Heart left ventricle (tissue), 16 donors: ENCODE measurements at regions not wholly inside any gene's neighbourhood (a gene's known extent, or its start where the extent isn't known, plus 50 kb on each side); places are given as distances from the start of the nearest gene placed in this dataset.

Source experiments
- ATAC-seq, 4 donors: fragments of 200-7000 bp; cut with Tn5 transposase; one replicate each; pipeline ENCODE4 v1.9.1; 2020 to 2022; ENCODE audit warnings: moderate library complexity in 4 of 4, mild to moderate bottlenecking in 3 of 4, moderate number of reproducible peaks in 1 of 4
- DNase-seq, 5 donors: peaks; one replicate each; pipeline ENCODE4 v3.0.0-alpha.2; 2020
- H3K27ac ChIP-seq, 12 donors: fragments of 200-600 bp; sonication (generic) in 4 of 12; one replicate each; pipeline versions ENCODE4 v1.5.0 to v1.8.0; 2016 to 2022; ENCODE audit warnings: mild to moderate bottlenecking in 2 of 12
- H3K27me3 ChIP-seq, 9 donors: fragments of 200-600 bp; sonication (generic) in 2 of 9; one replicate each; pipeline versions ENCODE4 v1.5.1 to v1.8.0; 2016 to 2022; ENCODE audit warnings: mild to moderate bottlenecking in 3 of 9
- H3K36me3 ChIP-seq, 9 donors: fragments of 200-600 bp; sonication (generic) in 2 of 9; one replicate each; pipeline versions ENCODE4 v1.5.0 to v1.8.0; 2018 to 2022; ENCODE audit warnings: mild to moderate bottlenecking in 2 of 9
- H3K4me1 ChIP-seq, 12 donors: fragments of 200-600 bp; sonication (generic) in 4 of 12; one replicate each; pipeline versions ENCODE4 v1.5.0 to v1.8.0; 2016 to 2022; ENCODE audit warnings: mild to moderate bottlenecking in 3 of 12
- H3K4me3 ChIP-seq, 12 donors: fragments of 200-600 bp; sonication (generic) in 4 of 12; one replicate each; pipeline versions ENCODE4 v1.5.0 to v1.8.0; 2017 to 2022; ENCODE audit warnings: mild to moderate bottlenecking in 9 of 12, moderate library complexity in 4 of 12
- H3K9me3 ChIP-seq, 12 donors: fragments of 200-600 bp; sonication (generic) in 4 of 12; one replicate each; pipeline versions ENCODE4 v1.5.0 to v1.8.0; 2016 to 2022; ENCODE audit warnings: mild to moderate bottlenecking in 1 of 12
- POLR2A ChIP-seq, 2 donors: fragments of 450-650 bp; IDR thresholded peaks; one replicate each; pipeline ENCODE4 v1.6.1; 2017; ENCODE audit warnings: antibody characterized with exemption in 2 of 2, mild to moderate bottlenecking in 2 of 2, moderate library complexity in 2 of 2
- WGBS, 4 donors: extraction: QIAGEN DNeasy Blood & Tissue Kit in 2 of 4; methylation state at CpG; one replicate each; pipeline versions ENCODE4 v1.1.5 to v1.1.7; 2013 to 2018; 5-methylcytosine and 5-hydroxymethylcytosine counted together
- intact Hi-C, 10 donors: fragments of 100-400 bp; cut with DNase I; formaldehyde crosslinking; loops; one replicate each; pipeline versions ENCODE4 v1.11.1 to v1.14.2; 2022
- TF ChIP-seq, protein P1 (sequence below), 12 donors: fragments of 200-600 bp; sonication (generic) in 4 of 12; IDR thresholded peaks; one replicate each; pipeline versions ENCODE4 v1.5.0 to v1.8.0; 2018 to 2022; ENCODE audit warnings: antibody characterized with exemption in 12 of 12, mild to moderate bottlenecking in 5 of 12
- donor health status: ischemic (EF 13 %, LVEDD 7.1; RV severe dilation, severe dysfunction).
- donor health status: healthy with polysubstance abuse.
- donor health status: DM: no; HTN: yes; CAD: no.
- donor health status: DM: no; HTN: no; CAD: no.
- donor health status: ischemic (EF 25% LVEDD 6.9; RV normal size, moderate dysfunction).
- donor health status: ischemic (EF 25% LVEDD 5.7; RV mildly dilated, moderate dysfunction).
- donor health status: healthy.
- donor health status: DM: yes; HTN: yes; CAD: no.
- donor health status: ischemic (EF 35%, LVEDD 5.7; RV mildly dilated, moderate dysfunction).
- donor health status: nonischemic (EF 11% LVEDD 7.7; RV severe dilation, severe dysfunction).
- donor health status: DM: yes; HTN: yes; CAD: no.
- donor health status: PGD.
- donor health status: ischemic (EF 29% LVEDD 5.4; RV normal size, mild dysfunction).
- donor health status: nonischemic (EF 23%, LVEDD 6.1; RV moderate dilation, normal function).

DNA sequence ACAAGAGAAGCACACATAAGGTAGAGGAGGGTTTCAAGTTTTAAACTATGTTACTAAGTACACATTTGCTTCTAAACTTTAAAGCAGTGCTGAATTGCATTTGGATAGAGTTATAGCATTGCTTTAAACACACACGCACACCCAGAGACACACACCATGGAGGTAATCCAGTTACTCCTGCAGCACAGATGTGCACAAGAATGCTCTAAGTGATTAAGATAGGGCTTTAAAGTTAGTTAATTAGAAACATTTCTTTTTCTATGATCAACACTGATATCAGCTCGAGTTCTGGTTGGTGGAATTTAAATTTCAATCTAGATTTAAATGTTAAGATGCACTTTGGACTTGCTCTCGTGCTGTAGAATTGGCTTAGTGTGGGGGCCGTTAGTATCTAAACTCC, 492.3 kb downstream of the ZEB2 start:
- Histone ChIP-seq H3K27me3 (no peaks in the 10 kb centered on the region), H3K4me1 (no peaks in the 10 kb centered on the region)
- 91 to 94% (median 93%) methylated on average over 4 of the region's 4 CpGs for WGBS, 4 donors

DNA sequence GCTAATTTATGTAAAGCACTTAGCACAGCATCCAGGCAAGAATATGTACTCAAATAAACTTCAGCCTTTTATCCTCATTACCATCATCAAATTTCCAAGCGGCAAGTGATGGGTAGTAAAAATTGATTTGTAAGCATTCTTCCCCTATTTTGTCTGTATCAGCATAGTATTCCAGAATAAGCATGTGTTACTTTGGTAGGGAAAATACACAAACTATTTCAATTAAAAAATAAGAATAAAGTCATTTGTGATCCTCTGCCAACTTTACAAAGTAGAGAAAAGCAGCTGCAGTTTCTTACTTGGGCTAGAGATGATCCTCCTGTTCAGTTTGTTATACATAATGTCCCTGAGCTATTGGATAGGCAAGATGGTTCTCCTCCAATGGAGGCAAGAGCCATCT, 493.2 kb downstream of the ZEB2 start:
- Histone ChIP-seq H3K4me3 (no peak overlapping the region), H3K36me3 (no peaks in the 10 kb centered on the region), H3K27me3 (no peaks in the 10 kb centered on the region), H3K9me3 (peaks cover 0 to 15% (median 7%) of the 10 kb centered on the region in 12 donors), H3K4me1 (no peaks in the 10 kb centered on the region), H3K27ac (no peak overlapping the region)
- DNase-seq (no peak), ATAC-seq (no peak)
- WGBS, 4 donors = 84 to 97% (median 90%) methylated on average over 1 of the region's 1 CpG
- TF ChIP-seq, protein P1, sequence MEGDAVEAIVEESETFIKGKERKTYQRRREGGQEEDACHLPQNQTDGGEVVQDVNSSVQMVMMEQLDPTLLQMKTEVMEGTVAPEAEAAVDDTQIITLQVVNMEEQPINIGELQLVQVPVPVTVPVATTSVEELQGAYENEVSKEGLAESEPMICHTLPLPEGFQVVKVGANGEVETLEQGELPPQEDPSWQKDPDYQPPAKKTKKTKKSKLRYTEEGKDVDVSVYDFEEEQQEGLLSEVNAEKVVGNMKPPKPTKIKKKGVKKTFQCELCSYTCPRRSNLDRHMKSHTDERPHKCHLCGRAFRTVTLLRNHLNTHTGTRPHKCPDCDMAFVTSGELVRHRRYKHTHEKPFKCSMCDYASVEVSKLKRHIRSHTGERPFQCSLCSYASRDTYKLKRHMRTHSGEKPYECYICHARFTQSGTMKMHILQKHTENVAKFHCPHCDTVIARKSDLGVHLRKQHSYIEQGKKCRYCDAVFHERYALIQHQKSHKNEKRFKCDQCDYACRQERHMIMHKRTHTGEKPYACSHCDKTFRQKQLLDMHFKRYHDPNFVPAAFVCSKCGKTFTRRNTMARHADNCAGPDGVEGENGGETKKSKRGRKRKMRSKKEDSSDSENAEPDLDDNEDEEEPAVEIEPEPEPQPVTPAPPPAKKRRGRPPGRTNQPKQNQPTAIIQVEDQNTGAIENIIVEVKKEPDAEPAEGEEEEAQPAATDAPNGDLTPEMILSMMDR (IDR thresholded peaks at IDR 0.05) = no peak
- TF ChIP-seq POLR2A (IDR thresholded peaks at IDR 0.05) = no peak
- intact Hi-C loops = no loop called here

More for the DNA sequence above, 492.3 kb downstream of the ZEB2 start:
- ATAC-seq (no peak), DNase-seq (no peak)
- Histone ChIP-seq H3K4me3 (no peak overlapping the region), H3K36me3 (no peaks in the 10 kb centered on the region), H3K9me3 (peaks cover 0 to 6% (median under 1%) of the 10 kb centered on the region in 12 donors), H3K27ac (no peak overlapping the region)
- no peak for TF ChIP-seq POLR2A (IDR thresholded peaks at IDR 0.05)
- TF ChIP-seq, protein P1 (IDR thresholded peaks at IDR 0.05) = no peak
- intact Hi-C loops = no loop called here

DNA sequence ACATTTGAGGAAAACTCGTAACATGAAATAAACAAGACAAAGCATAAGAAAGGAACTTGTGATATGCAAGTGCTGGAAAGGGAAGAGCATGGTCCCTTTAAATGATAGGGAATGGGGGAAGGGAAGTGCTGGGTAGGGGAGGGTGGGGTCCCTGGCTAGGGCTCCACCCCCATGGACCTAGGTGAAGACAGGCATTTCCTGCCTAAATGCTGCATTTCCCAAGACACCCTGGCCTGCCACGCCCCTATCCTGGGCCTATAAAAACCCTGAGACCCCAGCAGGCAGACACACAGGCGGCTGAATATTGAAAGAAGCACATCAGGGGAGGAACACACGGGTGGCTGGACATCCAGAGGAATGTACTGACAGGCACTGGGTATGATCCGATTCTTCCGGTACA, 499.9 kb downstream of the ZEB2 start:
- no peaks in the 10 kb centered on the region for H3K36me3 ChIP-seq
- H3K4me1 ChIP-seq = no peaks in the 10 kb centered on the region
- no peak overlapping the region for H3K4me3 ChIP-seq
- DNase-seq (no peak), ATAC-seq (no peak)
- intact Hi-C loops = no loop called here
- 89 to 96% (median 94%) methylated on average over 6 of the region's 6 CpGs for WGBS, 4 donors
- no peak overlapping the region for H3K27ac ChIP-seq
- no peaks in the 10 kb centered on the region for H3K27me3 ChIP-seq
- TF ChIP-seq, protein P1 (IDR thresholded peaks at IDR 0.05) = no peak
- TF ChIP-seq POLR2A (IDR thresholded peaks at IDR 0.05) = no peak
- H3K9me3 ChIP-seq = peaks cover 0 to 21% (median 8%) of the 10 kb centered on the region in 12 donors

DNA sequence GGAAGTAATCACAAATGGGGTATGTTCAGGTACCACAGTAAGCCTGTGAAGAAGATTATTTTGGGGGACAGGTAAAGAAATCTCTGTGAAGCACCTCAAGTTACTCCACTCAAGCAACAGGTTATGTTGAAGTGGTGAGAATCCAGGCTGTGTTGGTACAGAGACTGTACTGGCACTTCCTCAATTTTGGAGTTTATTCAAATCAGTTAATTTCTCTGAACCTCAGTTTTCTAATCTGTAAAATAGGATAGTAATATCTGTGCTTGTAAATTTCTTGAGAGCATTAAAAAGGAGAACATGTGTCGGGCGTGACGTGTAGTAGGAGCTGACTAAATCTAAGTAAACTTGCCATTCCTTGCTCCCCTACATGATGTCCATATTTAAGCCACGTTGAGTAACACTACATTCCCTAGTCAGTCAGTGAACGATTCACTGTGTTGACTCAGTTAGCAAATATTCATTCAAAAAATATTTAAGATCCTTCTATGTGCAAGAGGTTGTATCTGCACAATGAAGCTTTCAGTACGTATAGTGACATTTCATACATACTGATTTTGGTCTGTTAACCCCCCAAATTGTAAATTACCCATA, 504.2 kb downstream of the ZEB2 start:
- ATAC-seq (no peak), DNase-seq (no peak)
- no peak for TF ChIP-seq POLR2A (IDR thresholded peaks at IDR 0.05)
- TF ChIP-seq, protein P1 (IDR thresholded peaks at IDR 0.05) = no peak
- Histone ChIP-seq H3K4me3 (no peak overlapping the region), H3K27me3 (no peaks in the 10 kb centered on the region), H3K36me3 (no peaks in the 10 kb centered on the region), H3K4me1 (no peaks in the 10 kb centered on the region), H3K27ac (no peak overlapping the region), H3K9me3 (peaks cover 0 to 7% (median 0%) of the 10 kb centered on the region in 12 donors)
- WGBS, 4 donors = 90 to 96% (median 92%) methylated on average over 6 of the region's 6 CpGs
- intact Hi-C loops = no loop called here
